VCaP (cell line): ENCODE measurements at regions not wholly inside any gene's neighbourhood (a gene's known extent, or its start where the extent isn't known, plus 50 kb on each side); places are given as distances from the start of the nearest gene placed in this dataset.

Source experiments
- H3K27ac ChIP-seq: fragments of 450-650 bp; 2 replicates; pipeline ENCODE4 v1.5.1; 2017
- TF ChIP-seq, protein P1 (sequence below): fragments of 450-650 bp; conservative IDR thresholded peaks from 2 replicates; pipeline ENCODE4 v1.5.1; 2017; ENCODE audit warnings: mild to moderate bottlenecking, moderate library complexity

DNA sequence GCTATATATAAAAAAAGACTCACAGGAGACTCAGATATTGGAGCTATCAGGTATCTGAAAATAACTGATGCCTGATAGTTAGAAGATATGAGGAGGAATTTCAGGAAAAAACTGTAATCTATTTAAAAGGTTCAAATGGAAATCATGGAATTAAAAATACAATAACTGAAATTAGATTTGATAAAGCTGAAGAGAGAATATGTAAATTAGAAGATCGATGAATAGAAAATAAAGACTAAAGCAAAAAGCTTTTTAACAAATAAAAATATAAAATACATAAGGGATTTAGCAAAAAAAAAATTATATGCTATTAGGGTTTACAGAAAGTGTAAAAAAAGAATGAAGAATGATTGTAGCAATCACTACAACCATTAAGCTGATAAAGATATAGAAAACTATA lies 679.8 kb upstream of the LMCD1 start:
- TF ChIP-seq, protein P1, sequence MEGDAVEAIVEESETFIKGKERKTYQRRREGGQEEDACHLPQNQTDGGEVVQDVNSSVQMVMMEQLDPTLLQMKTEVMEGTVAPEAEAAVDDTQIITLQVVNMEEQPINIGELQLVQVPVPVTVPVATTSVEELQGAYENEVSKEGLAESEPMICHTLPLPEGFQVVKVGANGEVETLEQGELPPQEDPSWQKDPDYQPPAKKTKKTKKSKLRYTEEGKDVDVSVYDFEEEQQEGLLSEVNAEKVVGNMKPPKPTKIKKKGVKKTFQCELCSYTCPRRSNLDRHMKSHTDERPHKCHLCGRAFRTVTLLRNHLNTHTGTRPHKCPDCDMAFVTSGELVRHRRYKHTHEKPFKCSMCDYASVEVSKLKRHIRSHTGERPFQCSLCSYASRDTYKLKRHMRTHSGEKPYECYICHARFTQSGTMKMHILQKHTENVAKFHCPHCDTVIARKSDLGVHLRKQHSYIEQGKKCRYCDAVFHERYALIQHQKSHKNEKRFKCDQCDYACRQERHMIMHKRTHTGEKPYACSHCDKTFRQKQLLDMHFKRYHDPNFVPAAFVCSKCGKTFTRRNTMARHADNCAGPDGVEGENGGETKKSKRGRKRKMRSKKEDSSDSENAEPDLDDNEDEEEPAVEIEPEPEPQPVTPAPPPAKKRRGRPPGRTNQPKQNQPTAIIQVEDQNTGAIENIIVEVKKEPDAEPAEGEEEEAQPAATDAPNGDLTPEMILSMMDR = no peak
- H3K27ac ChIP-seq = no peak overlapping the region

DNA sequence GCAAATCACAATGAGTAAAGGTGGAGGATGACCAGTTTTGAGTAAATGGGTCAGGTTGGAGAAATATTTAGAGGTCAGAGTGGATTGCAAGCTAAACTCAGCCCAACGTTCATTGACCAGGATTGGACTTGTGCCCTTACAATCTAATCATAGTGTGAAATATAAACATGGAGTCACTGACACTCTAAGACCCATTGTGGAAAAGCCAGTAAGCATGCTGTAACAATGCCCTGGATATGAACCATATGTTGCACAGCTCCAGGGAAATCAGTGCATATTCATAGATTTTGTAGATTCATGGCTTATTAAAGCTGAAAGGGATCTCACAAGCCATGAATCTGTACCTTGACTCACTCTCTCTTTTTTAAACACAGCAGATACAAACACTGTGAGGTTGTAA lies 660.2 kb upstream of the LMCD1 start:
- no peak overlapping the region for H3K27ac ChIP-seq
- TF ChIP-seq, protein P1 = no peak

DNA sequence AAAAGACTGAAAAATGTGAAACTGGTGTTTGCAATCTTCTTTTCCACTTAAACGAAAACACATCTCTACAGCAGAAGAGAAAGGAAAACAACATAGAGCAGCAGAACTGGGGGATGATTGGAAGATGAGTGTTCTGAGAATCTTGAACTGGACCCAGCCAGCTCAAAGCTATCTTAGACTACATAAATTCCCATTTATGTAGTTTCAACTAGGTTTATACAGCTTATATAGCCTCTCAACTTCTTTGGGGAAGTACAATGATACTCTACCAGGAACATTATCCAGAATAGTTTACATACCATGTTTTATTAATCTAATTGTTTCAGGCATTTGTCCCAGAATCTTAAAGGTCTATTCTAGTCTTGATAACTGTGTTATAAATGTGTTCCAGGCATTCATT lies 658.2 kb upstream of the LMCD1 start:
- TF ChIP-seq, protein P1 = no peak
- no peak overlapping the region for H3K27ac ChIP-seq

DNA sequence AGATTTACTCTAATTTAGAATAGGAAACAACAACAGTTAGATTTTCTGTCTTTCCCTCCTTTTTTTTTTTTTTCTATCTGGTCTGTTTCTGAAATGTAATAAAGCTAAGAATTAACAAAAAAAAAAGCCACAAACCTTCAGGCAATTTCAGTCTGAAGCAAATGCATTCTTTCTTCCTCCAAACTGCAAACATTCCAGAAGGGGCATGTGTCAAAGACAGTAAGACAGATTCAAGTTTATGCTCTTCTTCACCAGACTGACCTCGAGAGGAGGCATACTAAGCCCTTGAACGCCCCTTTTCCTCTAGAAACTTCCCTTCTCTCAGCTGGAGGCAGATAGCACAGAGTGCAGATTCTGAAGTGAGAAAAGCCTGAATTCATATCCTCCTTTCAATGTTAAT lies 654.6 kb upstream of the LMCD1 start:
- TF ChIP-seq, protein P1 = no peak
- H3K27ac ChIP-seq = no peak overlapping the region

DNA sequence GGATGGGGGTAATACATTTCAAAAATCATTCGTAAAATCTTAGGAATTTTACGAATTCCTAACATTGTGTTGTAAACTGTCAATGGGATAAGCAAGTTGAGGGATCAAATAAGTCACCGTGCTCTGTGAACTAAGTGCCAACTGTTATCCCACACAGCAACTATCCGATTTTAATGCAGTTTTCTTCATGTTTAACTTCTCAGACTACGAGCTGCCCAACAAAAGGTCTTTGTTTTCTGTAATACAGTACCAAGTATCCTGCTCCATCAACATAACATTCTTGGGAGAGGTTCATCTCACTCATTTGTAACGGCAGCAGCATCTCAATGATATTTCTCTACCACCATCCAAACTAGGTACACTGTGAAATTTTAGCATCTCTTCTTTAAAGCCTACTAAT lies 654.1 kb upstream of the LMCD1 start:
- TF ChIP-seq, protein P1 = no peak

DNA sequence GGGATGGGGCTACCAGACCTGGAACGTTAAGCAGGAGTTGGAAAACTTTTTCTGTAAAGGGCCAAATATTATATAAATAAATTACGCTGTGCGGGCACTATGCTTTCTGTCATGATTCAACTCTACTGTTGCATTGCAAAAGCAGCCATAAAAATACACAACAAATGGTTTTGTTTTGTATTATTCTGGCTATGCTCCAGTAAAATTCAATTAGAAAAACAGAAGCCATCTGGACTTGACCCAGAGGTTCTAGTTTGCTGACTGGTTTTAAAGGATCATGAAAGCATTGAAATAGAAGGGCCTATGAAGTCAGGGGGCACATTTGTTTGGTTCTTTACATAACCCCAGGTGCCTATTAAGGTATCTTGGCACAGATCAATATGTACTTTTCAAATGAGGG lies 647.4 kb upstream of the LMCD1 start:
- H3K27ac ChIP-seq = no peak overlapping the region
- TF ChIP-seq, protein P1 = no peak

More for the DNA sequence above, 654.1 kb upstream of the LMCD1 start:
- H3K27ac ChIP-seq = no peak overlapping the region

DNA sequence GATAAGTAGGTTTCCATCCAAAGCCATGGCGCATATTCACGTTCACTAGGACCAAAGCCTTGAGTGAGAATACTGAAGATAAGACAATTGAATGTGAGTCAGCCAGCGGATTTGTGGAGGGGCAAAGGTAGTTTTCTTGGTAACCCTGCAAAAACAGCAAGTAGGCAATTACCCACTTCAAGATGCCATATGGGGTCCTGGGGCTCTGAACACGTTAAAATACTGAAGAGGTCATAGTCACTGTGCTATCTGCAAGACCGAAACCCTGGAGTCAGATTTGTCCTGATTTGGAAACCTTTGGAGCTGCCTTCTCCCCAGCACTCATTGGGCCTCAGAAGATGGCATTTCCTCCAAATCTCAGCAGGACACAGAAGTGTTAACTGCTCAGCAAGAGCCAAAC lies 646.9 kb upstream of the LMCD1 start:
- TF ChIP-seq, protein P1 = no peak
- no peak overlapping the region for H3K27ac ChIP-seq

DNA sequence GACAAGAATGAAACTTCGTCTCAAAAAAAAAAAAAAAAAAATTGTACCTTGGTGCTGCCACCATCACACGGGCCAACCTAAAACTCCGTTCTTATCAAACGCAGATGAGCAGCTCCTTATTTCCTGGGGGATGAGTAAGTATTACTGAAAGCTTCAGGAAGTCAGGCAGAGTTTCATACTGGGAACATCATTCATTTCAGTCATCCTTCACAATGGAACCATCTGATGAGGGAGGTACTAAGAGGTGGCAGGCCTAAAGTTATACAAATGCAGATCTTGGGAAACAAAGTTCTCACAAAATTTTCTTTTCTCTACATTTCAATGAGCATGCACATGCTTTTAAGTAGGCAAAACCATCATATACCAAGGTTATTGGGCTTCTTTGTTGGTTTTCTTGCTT lies 636.0 kb upstream of the LMCD1 start:
- TF ChIP-seq, protein P1 = no peak

More for the DNA sequence above, 636.0 kb upstream of the LMCD1 start:
- H3K27ac ChIP-seq = no peak overlapping the region
